HEK293T (cell line): ENCODE measurements at regions not wholly inside any gene's neighbourhood (a gene's known extent, or its start where the extent isn't known, plus 50 kb on each side); places are given as distances from the start of the nearest gene placed in this dataset.

Source experiments
- BHLHE40 ChIP-seq: fragments of 450-650 bp; IDR thresholded peaks from 2 replicates; pipeline ENCODE4 v1.6.1; 2016; ENCODE audit warnings: mild to moderate bottlenecking, moderate library complexity, borderline replicate concordance
- LEF1 ChIP-seq: fragments of 450-650 bp; IDR thresholded peaks from 2 replicates; pipeline ENCODE4 v1.6.1; 2017; ENCODE audit warnings: mild to moderate bottlenecking, borderline replicate concordance
- SUZ12 ChIP-seq: fragments of 450-650 bp; IDR thresholded peaks from 2 replicates; pipeline ENCODE4 v1.6.1; 2016; ENCODE audit warnings: mild to moderate bottlenecking
- TARDBP ChIP-seq: fragments of 450-650 bp; IDR thresholded peaks from 2 replicates; pipeline ENCODE4 v1.6.1; 2016

- no peak for TF ChIP-seq BHLHE40
- no peak for TF ChIP-seq SUZ12
- no peak for TF ChIP-seq LEF1
- no peak for TF ChIP-seq TARDBP
These were observed 132.2 kb upstream of the KIT start for GRCh38 chr4:54525602-54526001.
